ENCODE measurements at regions not wholly inside any gene's neighbourhood (a gene's known extent, or its start where the extent isn't known, plus 50 kb on each side); places are given as distances from the start of the nearest gene placed in this dataset.
"Not testable (repeated sequence)": the region's sequence is repeated elsewhere in the genome, so short reads cannot be mapped to it uniquely, and the experiment has no call there.

DNA sequence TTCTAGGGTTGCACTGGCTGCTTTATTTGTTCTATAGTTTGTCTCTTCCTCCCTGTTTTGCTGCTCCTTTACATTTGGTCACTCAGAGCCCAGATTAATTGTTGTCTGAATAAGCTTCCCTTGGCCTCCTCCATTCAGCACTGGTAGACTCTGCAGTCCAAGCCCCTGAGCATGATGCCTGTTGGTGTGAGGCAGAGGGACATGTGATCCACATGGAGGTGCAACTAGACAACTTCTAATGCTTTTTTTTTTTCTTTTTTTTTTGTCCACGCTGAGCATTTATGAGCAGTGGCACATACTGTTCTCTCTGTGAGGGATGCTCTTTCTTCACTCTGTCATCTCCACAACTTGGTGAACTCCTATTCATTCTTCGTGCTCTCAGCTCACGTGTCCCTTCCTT is 167.3 kb upstream of the TBC1D5 start:
- in situ Hi-C loops (cut with HindIII; ENCODE audit: low pct_ligation_motif_present, low pct_unique_long_range_greater_than_20kb, low sequenced_read_pairs): no loop called here
- DNase-seq: no peak

DNA sequence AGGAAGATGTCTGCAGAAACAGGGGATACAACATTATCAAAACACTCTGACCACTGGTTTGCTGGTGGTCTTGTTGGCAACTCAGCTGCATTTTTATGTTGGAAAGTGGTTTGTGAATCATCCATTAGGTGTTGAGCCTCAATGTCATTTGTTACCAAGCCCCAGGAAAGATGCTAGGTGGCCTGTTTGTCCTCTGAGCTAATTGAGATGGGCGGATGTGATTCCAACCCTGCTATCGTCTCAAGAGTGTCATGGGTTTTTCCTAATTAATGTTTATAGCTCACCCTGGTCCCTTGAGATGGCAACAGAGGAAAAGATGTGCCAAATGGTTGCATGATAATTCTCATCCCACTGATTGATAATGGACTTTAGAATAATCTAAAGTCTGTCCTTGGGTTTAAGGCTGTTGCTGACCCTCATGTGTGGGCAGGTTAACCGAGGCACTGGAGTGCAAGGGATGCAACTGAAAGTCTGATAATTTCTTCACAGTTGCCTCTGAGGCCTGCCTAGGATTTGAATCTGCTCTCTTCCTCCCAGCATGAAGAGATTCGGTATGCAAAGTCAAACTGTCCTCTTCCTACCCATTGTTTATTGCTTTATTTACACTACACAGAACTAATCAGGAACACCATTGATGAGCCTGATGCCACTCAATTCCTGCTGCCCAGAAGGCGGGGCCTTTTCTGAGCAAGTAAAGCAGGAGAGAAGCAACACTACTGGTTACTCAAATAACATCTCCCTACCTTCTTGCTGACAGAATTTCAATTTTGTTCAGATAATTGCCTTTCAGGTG is 166.2 kb upstream of the TBC1D5 start:
- in situ Hi-C loops (cut with HindIII; ENCODE audit: low pct_ligation_motif_present, low pct_unique_long_range_greater_than_20kb, low sequenced_read_pairs): no loop called here
- no peak for DNase-seq

GRCh38 chr3:17905996-17906395 is 163.6 kb upstream of the TBC1D5 start:
- in situ Hi-C loops (cut with HindIII; ENCODE audit: low pct_ligation_motif_present, low pct_unique_long_range_greater_than_20kb, low sequenced_read_pairs): no loop called here
- no peak for DNase-seq

GRCh38 chr3:17901893-17902292 is 159.5 kb upstream of the TBC1D5 start:
- no peak for DNase-seq
- in situ Hi-C loops (cut with HindIII; ENCODE audit: low pct_ligation_motif_present, low pct_unique_long_range_greater_than_20kb, low sequenced_read_pairs): no loop called here

- peak; percentile 55 for DNase-seq
- in situ Hi-C loops (cut with HindIII; ENCODE audit: low pct_ligation_motif_present, low pct_unique_long_range_greater_than_20kb, low sequenced_read_pairs): no loop called here
Measured at GRCh38 chr3:17894434-17895060, 152.1 kb upstream of the TBC1D5 start.

DNA sequence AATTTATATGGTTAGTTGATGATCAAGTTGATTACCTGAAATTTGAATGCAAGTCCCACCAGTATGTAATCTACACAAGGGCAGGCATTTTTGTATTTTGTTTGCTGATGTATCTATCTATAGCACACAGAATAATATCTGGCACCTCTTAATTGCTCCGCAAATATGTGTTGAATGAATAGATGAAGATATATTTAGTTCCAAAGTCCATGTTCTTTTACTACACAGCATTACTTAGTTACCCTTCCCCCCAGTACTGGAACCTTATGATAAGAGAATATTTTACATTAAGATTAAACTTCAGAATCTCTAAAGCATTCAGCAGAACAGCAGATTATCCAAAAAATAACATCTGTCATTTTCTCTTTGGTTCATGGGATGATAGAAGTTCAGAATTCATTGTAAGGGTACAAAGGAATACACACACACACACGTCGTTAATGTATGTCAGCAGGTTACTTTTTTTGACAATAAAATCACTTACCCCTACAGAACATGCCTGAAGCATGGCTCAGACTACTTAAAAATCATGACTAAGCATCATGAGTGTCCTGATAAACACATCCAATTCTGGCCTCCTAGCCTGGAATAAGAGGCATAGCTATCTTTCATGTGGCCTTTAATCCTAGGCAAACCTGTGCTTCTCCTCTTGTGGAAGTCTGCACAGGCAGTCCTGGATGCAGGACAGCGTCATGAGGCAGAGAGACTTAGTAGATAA is 148.9 kb upstream of the TBC1D5 start:
- in situ Hi-C loops (cut with HindIII; ENCODE audit: low pct_ligation_motif_present, low pct_unique_long_range_greater_than_20kb, low sequenced_read_pairs): no loop called here
- DNase-seq: no peak

GRCh38 chr3:17885986-17886385 is 143.6 kb upstream of the TBC1D5 start:
- in situ Hi-C loops (cut with HindIII; ENCODE audit: low pct_ligation_motif_present, low pct_unique_long_range_greater_than_20kb, low sequenced_read_pairs): no loop called here
- no peak for DNase-seq

- DNase-seq: no peak
- in situ Hi-C loops (cut with HindIII; ENCODE audit: low pct_ligation_motif_present, low pct_unique_long_range_greater_than_20kb, low sequenced_read_pairs): no loop called here
Measured at GRCh38 chr3:17882981-17883380, 140.6 kb upstream of the TBC1D5 start.

DNA sequence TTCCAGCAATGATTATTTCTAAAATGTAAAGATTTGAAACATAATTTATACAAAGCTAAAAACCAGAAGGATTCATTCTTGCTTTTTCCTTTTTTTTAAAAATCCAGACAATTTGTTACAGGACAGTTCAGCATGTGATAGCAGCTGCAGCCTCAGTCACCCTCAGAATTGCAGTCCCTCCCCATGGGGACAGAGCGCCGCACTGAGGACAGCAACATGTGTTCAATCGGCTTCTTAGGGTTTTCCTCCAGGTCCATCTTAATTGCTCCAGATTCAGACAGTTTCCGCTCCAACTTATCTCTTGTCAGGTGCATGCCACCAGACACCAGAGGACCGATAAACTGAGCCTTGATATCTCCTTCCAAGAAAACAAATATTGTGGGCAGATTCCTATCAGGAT is 134.9 kb upstream of the TBC1D5 start:
- in situ Hi-C loops (cut with HindIII; ENCODE audit: low pct_ligation_motif_present, low pct_unique_long_range_greater_than_20kb, low sequenced_read_pairs): no loop called here
- no peak for DNase-seq

GRCh38 chr3:17874636-17875035 is 132.2 kb upstream of the TBC1D5 start:
- in situ Hi-C loops (cut with HindIII; ENCODE audit: low pct_ligation_motif_present, low pct_unique_long_range_greater_than_20kb, low sequenced_read_pairs): no loop called here
- DNase-seq: no peak

DNA sequence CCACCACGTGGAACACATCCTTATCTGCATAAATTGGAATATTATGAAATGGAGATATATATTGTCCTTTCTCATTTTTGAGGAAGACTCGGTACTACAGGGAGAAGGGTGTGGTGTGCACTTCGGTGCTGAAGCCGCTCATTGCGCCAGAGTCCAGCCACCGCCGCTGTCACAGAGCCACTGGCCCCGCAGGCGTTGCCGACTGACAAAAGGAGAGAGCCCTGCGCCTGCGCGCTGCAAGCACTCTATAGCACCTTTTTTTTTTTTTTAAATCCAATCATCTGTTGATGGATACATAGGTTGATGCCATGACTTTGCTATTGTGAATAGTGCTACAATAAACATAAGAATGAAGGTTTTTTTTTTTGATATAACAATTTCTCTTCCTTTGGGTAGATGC is 130.0 kb upstream of the TBC1D5 start:
- DNase-seq: no peak
- in situ Hi-C loops (cut with HindIII; ENCODE audit: low pct_ligation_motif_present, low pct_unique_long_range_greater_than_20kb, low sequenced_read_pairs): no loop called here

- in situ Hi-C loops (cut with HindIII; ENCODE audit: low pct_ligation_motif_present, low pct_unique_long_range_greater_than_20kb, low sequenced_read_pairs): no loop called here
- DNase-seq: no peak
Measured at GRCh38 chr3:17865631-17866030, 123.2 kb upstream of the TBC1D5 start.

DNA sequence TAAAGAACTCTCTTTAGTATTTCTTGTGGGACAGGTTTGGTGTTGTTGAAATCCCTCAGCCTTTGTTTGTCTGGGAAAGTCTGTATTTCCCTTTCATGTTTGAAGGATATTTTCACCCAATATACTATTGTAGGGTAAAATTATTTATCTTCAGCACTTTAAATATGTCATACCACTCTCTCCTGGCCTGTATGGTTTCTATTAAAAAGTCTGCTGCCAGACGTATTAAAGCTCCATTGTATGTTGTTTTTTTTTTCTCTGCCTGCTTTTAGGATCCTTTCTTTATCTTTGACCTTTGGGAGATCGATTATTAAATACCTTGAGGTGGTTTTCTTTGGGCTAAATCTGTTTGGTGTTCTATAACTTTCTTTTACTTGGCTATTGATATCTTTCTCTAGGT is 119.0 kb upstream of the TBC1D5 start:
- in situ Hi-C loops (cut with HindIII; ENCODE audit: low pct_ligation_motif_present, low pct_unique_long_range_greater_than_20kb, low sequenced_read_pairs): no loop called here
- DNase-seq: no peak

DNA sequence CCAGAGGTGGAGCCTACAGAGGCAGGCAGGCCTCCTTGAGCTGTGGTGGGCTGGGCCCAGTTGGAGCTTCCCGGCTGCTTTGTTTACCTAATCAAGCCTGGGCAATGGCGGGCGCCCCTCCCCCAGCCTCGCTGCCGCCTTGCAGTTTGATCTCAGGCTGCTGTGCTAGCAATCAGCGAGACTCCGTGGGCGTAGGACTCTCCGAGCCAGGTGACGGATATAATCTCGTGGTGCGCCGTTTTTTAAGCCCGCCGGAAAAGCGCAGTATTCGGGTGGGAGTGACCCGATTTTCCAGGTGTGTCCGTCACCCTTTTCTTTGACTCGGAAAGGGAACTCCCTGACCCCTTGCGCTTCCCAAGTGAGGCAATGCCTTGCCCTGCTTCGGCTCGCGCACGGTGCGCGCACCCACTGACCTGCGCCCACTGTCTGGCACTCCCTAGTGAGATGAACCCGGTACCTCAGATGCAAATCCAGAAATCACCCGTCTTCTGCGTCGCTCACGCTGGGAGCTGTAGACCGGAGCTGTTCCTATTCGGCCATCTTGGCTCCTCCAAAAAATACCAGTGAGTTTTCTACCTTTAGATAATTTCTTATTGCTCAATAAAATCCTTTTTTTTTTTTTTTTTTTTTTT is 118.5 kb upstream of the TBC1D5 start:
- in situ Hi-C loops (cut with HindIII; ENCODE audit: low pct_ligation_motif_present, low pct_unique_long_range_greater_than_20kb, low sequenced_read_pairs): not testable (repeated sequence)

DNA sequence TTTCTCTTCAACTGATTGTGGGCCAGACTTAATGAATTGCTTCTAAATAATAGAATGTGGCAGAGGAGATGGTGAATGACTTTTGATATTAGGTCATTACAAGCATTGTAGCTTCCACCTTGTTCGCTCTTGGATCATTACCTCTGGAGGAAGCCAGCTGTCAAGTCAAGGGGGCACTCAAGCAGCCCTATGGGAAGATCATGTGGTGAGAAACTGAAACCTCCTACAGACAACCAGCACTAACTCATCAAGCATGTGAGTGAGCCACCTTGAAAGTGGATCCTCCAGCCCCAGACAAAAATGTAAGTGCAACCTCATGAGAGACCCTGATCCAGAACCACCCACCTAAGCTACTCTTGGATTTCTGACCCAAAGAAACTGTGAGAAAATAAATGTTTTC is 109.8 kb upstream of the TBC1D5 start:
- in situ Hi-C loops (cut with HindIII; ENCODE audit: low pct_ligation_motif_present, low pct_unique_long_range_greater_than_20kb, low sequenced_read_pairs): no loop called here
- DNase-seq: no peak

More for the DNA sequence above, 118.5 kb upstream of the TBC1D5 start:
- DNase-seq: not testable (repeated sequence)

- in situ Hi-C loops (cut with HindIII; ENCODE audit: low pct_ligation_motif_present, low pct_unique_long_range_greater_than_20kb, low sequenced_read_pairs): no loop called here
- DNase-seq: no peak
Measured at GRCh38 chr3:17850448-17850847, 108.0 kb upstream of the TBC1D5 start.

GRCh38 chr3:17848102-17848501 is 105.7 kb upstream of the TBC1D5 start:
- in situ Hi-C loops (cut with HindIII; ENCODE audit: low pct_ligation_motif_present, low pct_unique_long_range_greater_than_20kb, low sequenced_read_pairs): no loop called here
- DNase-seq: no peak

GRCh38 chr3:17847156-17847555 is 104.7 kb upstream of the TBC1D5 start:
- in situ Hi-C loops (cut with HindIII; ENCODE audit: low pct_ligation_motif_present, low pct_unique_long_range_greater_than_20kb, low sequenced_read_pairs): no loop called here
- no peak for DNase-seq

DNA sequence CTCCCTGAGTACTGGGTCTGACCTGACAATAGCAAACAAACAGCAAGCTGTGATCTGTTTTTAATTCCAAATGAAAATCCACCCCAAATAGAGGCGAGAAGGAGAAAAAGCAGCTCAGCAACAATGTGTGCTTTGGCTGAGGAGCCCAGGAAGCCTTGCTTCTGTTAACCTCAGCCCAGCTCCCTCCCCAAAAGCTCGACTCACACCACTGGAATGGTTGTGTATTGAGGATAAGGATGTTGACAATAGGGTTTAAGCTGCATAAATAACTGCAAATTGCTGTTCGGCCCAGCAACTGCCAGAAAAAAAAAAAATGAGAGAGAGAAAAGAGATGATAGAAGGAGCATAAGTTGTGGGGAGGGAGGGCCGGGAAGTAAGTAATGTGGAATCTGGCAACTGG is 104.0 kb upstream of the TBC1D5 start:
- DNase-seq: no peak
- in situ Hi-C loops (cut with HindIII; ENCODE audit: low pct_ligation_motif_present, low pct_unique_long_range_greater_than_20kb, low sequenced_read_pairs): no loop called here

Measured in ACHN (cell line).